HEK293T (cell line): ENCODE measurements at regions not wholly inside any gene's neighbourhood (a gene's known extent, or its start where the extent isn't known, plus 50 kb on each side); places are given as distances from the start of the nearest gene placed in this dataset.

Source experiments
- CTCF ChIA-PET: fragments of 350-600 bp; formaldehyde crosslinking; extraction: SDS; loops from one replicate; lab custom pipeline; 2021; ENCODE audit warnings: antibody characterized with exemption, inconsistent platforms; lab: Yijun Ruan, JAX
- POLR2A ChIA-PET: fragments of 350-600 bp; formaldehyde crosslinking; extraction: SDS; loops from one replicate; lab custom pipeline; 2020; ENCODE audit warnings: antibody characterized with exemption, inconsistent platforms; lab: Yijun Ruan, JAX
- DNase-seq: peaks from one replicate; pipeline ENCODE4 v3.0.0; 2012; ENCODE audit warnings: mixed read lengths; ENCODE audit errors: extremely low spot score
- ARNT ChIP-seq: fragments of 450-650 bp; IDR thresholded peaks from 2 replicates; pipeline ENCODE4 v1.6.1; 2017; ENCODE audit warnings: mild to moderate bottlenecking
- BHLHE40 ChIP-seq: fragments of 450-650 bp; IDR thresholded peaks from 2 replicates; pipeline ENCODE4 v1.6.1; 2016; ENCODE audit warnings: mild to moderate bottlenecking, moderate library complexity, borderline replicate concordance
- CTBP1 ChIP-seq: fragments of 450-650 bp; IDR thresholded peaks from 2 replicates; pipeline ENCODE4 v1.6.1; 2016; ENCODE audit warnings: borderline replicate concordance
- ELF4 ChIP-seq: fragments of 450-650 bp; IDR thresholded peaks from 2 replicates; pipeline ENCODE4 v1.6.1; 2017; ENCODE audit warnings: antibody characterized with exemption
- FOXA1 ChIP-seq: fragments of 450-650 bp; IDR thresholded peaks from 2 replicates; pipeline ENCODE4 v1.6.1; 2016; ENCODE audit warnings: mild to moderate bottlenecking
- FOXK2 ChIP-seq: fragments of 450-650 bp; IDR thresholded peaks from 2 replicates; pipeline ENCODE4 v1.6.1; 2016; ENCODE audit warnings: mild to moderate bottlenecking
- FOXM1 ChIP-seq: fragments of 450-650 bp; IDR thresholded peaks from 2 replicates; pipeline ENCODE4 v1.6.1; 2017; ENCODE audit warnings: mild to moderate bottlenecking, borderline replicate concordance
- HDGF ChIP-seq: fragments of 450-650 bp; IDR thresholded peaks from 2 replicates; pipeline ENCODE4 v1.6.1; 2017; ENCODE audit warnings: antibody characterized with exemption, borderline replicate concordance
- L3MBTL2 ChIP-seq: fragments of 450-650 bp; conservative IDR thresholded peaks from 2 replicates; pipeline ENCODE4 v1.6.1; 2016; ENCODE audit warnings: mild to moderate bottlenecking
- LEF1 ChIP-seq: fragments of 450-650 bp; IDR thresholded peaks from 2 replicates; pipeline ENCODE4 v1.6.1; 2017; ENCODE audit warnings: mild to moderate bottlenecking, borderline replicate concordance
- NFRKB ChIP-seq: fragments of 450-650 bp; IDR thresholded peaks from 2 replicates; pipeline ENCODE4 v1.6.1; 2016; ENCODE audit warnings: mild to moderate bottlenecking, moderate library complexity
- PKNOX1 ChIP-seq: fragments of 450-650 bp; IDR thresholded peaks from 2 replicates; pipeline ENCODE4 v1.6.1; 2016
- SP1 ChIP-seq: fragments of 450-650 bp; IDR thresholded peaks from 2 replicates; pipeline ENCODE4 v1.6.1; 2017
- SUZ12 ChIP-seq: fragments of 450-650 bp; IDR thresholded peaks from 2 replicates; pipeline ENCODE4 v1.6.1; 2016; ENCODE audit warnings: mild to moderate bottlenecking
- TARDBP ChIP-seq: fragments of 450-650 bp; IDR thresholded peaks from 2 replicates; pipeline ENCODE4 v1.6.1; 2016
- ZNF384 ChIP-seq: fragments of 450-650 bp; IDR thresholded peaks from 2 replicates; pipeline ENCODE4 v1.6.1; 2016

- no peak for DNase-seq
Observed at GRCh38 chr10:52633266-52633665, 139.3 kb downstream of the MBL2 start.

GRCh38 chr10:52635651-52636050 lies 136.9 kb downstream of the MBL2 start:
- no peak for TF ChIP-seq ZNF384
- no peak for TF ChIP-seq TARDBP
- TF ChIP-seq SUZ12 = no peak
- TF ChIP-seq FOXA1 = no peak
- no peak for TF ChIP-seq SP1
- no peak for TF ChIP-seq FOXM1
- no peak for TF ChIP-seq PKNOX1
- TF ChIP-seq ARNT = no peak
- TF ChIP-seq HDGF = no peak
- no peak for TF ChIP-seq NFRKB
- no peak for TF ChIP-seq CTBP1
- TF ChIP-seq L3MBTL2 = no peak
- no peak for TF ChIP-seq ELF4
- TF ChIP-seq BHLHE40 = no peak
- no peak for TF ChIP-seq LEF1
- no peak for DNase-seq
- POLR2A ChIA-PET = no interaction called here
- CTCF ChIA-PET = interaction anchor here (1.6 kb wide), 1 partner anchor 9 kb away, joined by 5 read pairs; no protein-coding TSS in a partner anchor

More at GRCh38 chr10:52633266-52633665, 139.3 kb downstream of the MBL2 start:
- TF ChIP-seq NFRKB = no peak
- no peak for TF ChIP-seq L3MBTL2
- TF ChIP-seq HDGF = no peak
- TF ChIP-seq ARNT = no peak
- no peak for TF ChIP-seq TARDBP
- TF ChIP-seq ELF4 = no peak
- TF ChIP-seq ZNF384 = no peak
- no peak for TF ChIP-seq BHLHE40
- no peak for TF ChIP-seq CTBP1
- TF ChIP-seq FOXA1 = no peak
- TF ChIP-seq FOXM1 = no peak
- no peak for TF ChIP-seq SUZ12
- TF ChIP-seq PKNOX1 = no peak
- ChIA-PET POLR2A (no interaction called here), CTCF (no interaction called here)

GRCh38 chr10:52636874-52637273 lies 135.7 kb downstream of the MBL2 start:
- no peak for TF ChIP-seq PKNOX1
- no peak for TF ChIP-seq NFRKB
- no peak for TF ChIP-seq TARDBP
- TF ChIP-seq L3MBTL2 = no peak
- no peak for TF ChIP-seq FOXK2
- TF ChIP-seq CTBP1 = no peak
- TF ChIP-seq SP1 = no peak
- no peak for TF ChIP-seq HDGF
- no peak for TF ChIP-seq LEF1
- no peak for TF ChIP-seq FOXM1
- no peak for TF ChIP-seq ELF4
- TF ChIP-seq SUZ12 = no peak
- TF ChIP-seq FOXA1 = no peak
- no peak for TF ChIP-seq ZNF384
- no peak for TF ChIP-seq BHLHE40
- DNase-seq = no peak
- ChIA-PET CTCF (no interaction called here), POLR2A (no interaction called here)

GRCh38 chr10:52637592-52637991 lies 135.0 kb downstream of the MBL2 start:
- ChIA-PET CTCF (no interaction called here), POLR2A (no interaction called here)
- DNase-seq = no peak
- no peak for TF ChIP-seq FOXM1

GRCh38 chr10:52639652-52640051 lies 132.9 kb downstream of the MBL2 start:
- CTCF ChIA-PET = no interaction called here
- no peak for DNase-seq
- POLR2A ChIA-PET = no interaction called here
- TF ChIP-seq PKNOX1 (no peak), FOXM1 (no peak), FOXK2 (no peak), ELF4 (no peak), L3MBTL2 (no peak), TARDBP (no peak), ARNT (no peak), SUZ12 (no peak), LEF1 (no peak), BHLHE40 (no peak), CTBP1 (no peak), HDGF (no peak), SP1 (no peak), FOXA1 (no peak), NFRKB (no peak), ZNF384 (no peak)

- CTCF ChIA-PET = no interaction called here
- TF ChIP-seq SUZ12 (no peak), HDGF (no peak), SP1 (no peak), FOXM1 (no peak), TARDBP (no peak), FOXK2 (no peak), BHLHE40 (no peak), LEF1 (no peak), FOXA1 (no peak), ARNT (no peak), NFRKB (no peak), CTBP1 (no peak), L3MBTL2 (no peak), ZNF384 (no peak), PKNOX1 (no peak)
- DNase-seq = no peak
- POLR2A ChIA-PET = no interaction called here
Observed at GRCh38 chr10:52642208-52642607, 130.4 kb downstream of the MBL2 start.
